ENCODE measurements at regions not wholly inside any gene's neighbourhood (a gene's known extent, or its start where the extent isn't known, plus 50 kb on each side); places are given as distances from the start of the nearest gene placed in this dataset.

DNA sequence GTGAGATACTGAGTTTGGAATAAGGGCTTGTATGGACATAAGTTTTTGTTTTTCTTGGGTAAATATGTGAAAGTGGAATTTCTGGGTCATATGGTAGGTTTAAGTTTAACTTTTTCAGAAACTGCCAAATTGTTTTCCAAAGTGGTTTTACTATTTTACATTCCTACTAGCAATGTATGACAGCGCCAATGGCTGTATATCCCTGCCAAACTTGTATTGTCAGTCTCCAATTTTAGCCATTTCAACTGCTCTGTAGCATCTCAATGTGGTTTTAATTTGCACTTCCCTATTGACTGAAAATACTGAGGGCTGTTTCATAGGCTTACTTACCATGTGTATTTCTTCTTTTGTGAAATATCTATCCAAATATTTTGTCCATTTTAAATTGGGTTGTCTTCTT, 90.5 kb upstream of the ZNF32 start:
- TF ChIP-seq RARB (CRISPR knock-in tag; IDR thresholded peaks at IDR 0.05) (no peak), ISL1 (CRISPR knock-in tag; IDR thresholded peaks at IDR 0.05) (no peak), ZFP3 (CRISPR knock-in tag; IDR thresholded peaks at IDR 0.05) (no peak)
- TF ChIP-seq, protein P1, sequence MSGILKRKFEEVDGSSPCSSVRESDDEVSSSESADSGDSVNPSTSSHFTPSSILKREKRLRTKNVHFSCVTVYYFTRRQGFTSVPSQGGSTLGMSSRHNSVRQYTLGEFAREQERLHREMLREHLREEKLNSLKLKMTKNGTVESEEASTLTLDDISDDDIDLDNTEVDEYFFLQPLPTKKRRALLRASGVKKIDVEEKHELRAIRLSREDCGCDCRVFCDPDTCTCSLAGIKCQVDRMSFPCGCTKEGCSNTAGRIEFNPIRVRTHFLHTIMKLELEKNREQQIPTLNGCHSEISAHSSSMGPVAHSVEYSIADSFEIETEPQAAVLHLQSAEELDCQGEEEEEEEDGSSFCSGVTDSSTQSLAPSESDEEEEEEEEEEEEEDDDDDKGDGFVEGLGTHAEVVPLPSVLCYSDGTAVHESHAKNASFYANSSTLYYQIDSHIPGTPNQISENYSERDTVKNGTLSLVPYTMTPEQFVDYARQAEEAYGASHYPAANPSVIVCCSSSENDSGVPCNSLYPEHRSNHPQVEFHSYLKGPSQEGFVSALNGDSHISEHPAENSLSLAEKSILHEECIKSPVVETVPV (CRISPR knock-in tag; IDR thresholded peaks at IDR 0.05): no peak
- TF ChIP-seq, protein P2, sequence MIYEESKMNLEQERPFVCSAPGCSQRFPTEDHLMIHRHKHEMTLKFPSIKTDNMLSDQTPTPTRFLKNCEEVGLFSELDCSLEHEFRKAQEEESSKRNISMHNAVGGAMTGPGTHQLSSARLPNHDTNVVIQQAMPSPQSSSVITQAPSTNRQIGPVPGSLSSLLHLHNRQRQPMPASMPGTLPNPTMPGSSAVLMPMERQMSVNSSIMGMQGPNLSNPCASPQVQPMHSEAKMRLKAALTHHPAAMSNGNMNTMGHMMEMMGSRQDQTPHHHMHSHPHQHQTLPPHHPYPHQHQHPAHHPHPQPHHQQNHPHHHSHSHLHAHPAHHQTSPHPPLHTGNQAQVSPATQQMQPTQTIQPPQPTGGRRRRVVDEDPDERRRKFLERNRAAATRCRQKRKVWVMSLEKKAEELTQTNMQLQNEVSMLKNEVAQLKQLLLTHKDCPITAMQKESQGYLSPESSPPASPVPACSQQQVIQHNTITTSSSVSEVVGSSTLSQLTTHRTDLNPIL (CRISPR knock-in tag; IDR thresholded peaks at IDR 0.05; ENCODE audit: low read depth): no peak

Data from SK-N-SH treated with all-trans-retinoic acid at 6 μM for 48 hours (cell line).